GM19328 (cell line): ENCODE measurements at regions not wholly inside any gene's neighbourhood (a gene's known extent, or its start where the extent isn't known, plus 50 kb on each side); places are given as distances from the start of the nearest gene placed in this dataset.
"Not testable (repeated sequence)": the region's sequence is repeated elsewhere in the genome, so short reads cannot be mapped to it uniquely, and the experiment has no call there.

Experiments used
- ATAC-seq: cut with Tn5 transposase; IDR thresholded peaks from one replicate; pipeline ENCODE4 v1.9.1; 2021; ENCODE audit warnings: mild to moderate bottlenecking, moderate library complexity; ENCODE audit not compliant: unreplicated experiment

GRCh38 chr1:177891809-177892208 is 78.0 kb downstream of the SEC16B start:
- ATAC-seq, result no peak

GRCh38 chr1:177890479-177890878 is 79.4 kb downstream of the SEC16B start:
- no peak for ATAC-seq

- ATAC-seq, result no peak
Observed at GRCh38 chr1:177884479-177885021, 85.3 kb downstream of the SEC16B start.

GRCh38 chr1:177883581-177883980 is 86.3 kb downstream of the SEC16B start:
- ATAC-seq, result no peak

- ATAC-seq, result no peak
Observed at GRCh38 chr1:177880339-177880891, 89.4 kb downstream of the SEC16B start.

- ATAC-seq, result no peak
Observed at GRCh38 chr1:177877086-177877485, 92.8 kb downstream of the SEC16B start.

GRCh38 chr1:177873238-177873637 is 96.6 kb downstream of the SEC16B start:
- no peak for ATAC-seq

GRCh38 chr1:177872308-177872900 is 97.5 kb downstream of the SEC16B start:
- ATAC-seq, result no peak

- ATAC-seq, result no peak
Observed at GRCh38 chr1:177871613-177872307, 98.1 kb downstream of the SEC16B start.

GRCh38 chr1:177869586-177869985 is 100.3 kb downstream of the SEC16B start:
- no peak for ATAC-seq

- not testable (repeated sequence) for ATAC-seq
Observed at GRCh38 chr1:177869011-177869410, 100.8 kb downstream of the SEC16B start.

GRCh38 chr1:177865807-177866206 is 104.1 kb downstream of the SEC16B start:
- no peak for ATAC-seq

GRCh38 chr1:177864538-177865305 is 105.1 kb downstream of the SEC16B start:
- ATAC-seq, result no peak

GRCh38 chr1:177863796-177864195 is 106.1 kb downstream of the SEC16B start:
- ATAC-seq, result no peak

- ATAC-seq, result no peak
Observed at GRCh38 chr1:177862916-177863315, 106.9 kb downstream of the SEC16B start.

- ATAC-seq, result no peak
Observed at GRCh38 chr1:177859572-177859971, 110.3 kb downstream of the SEC16B start.

GRCh38 chr1:177858332-177858821 is 111.5 kb downstream of the SEC16B start:
- ATAC-seq, result no peak

- no peak for ATAC-seq
Observed at GRCh38 chr1:177857285-177857684, 112.6 kb downstream of the SEC16B start.

- ATAC-seq, result no peak
Observed at GRCh38 chr1:177854951-177855350, 114.9 kb downstream of the SEC16B start.

- no peak for ATAC-seq
Observed at GRCh38 chr1:177849579-177850290, 120.1 kb downstream of the SEC16B start.

- ATAC-seq, result no peak
Observed at GRCh38 chr1:177849130-177849529, 120.7 kb downstream of the SEC16B start.
